ENCODE measurements at regions not wholly inside any gene's neighbourhood (a gene's known extent, or its start where the extent isn't known, plus 50 kb on each side); places are given as distances from the start of the nearest gene placed in this dataset.

GRCh38 chr22:49064836-49065235 lies 762.8 kb downstream of the BRD1 start:
- no peak for DNase-seq (ENCODE audit: low read depth)
- H3K4me3 ChIP-seq (ENCODE audit: control insufficient read depth, low read depth, low read length): no peak overlapping the region
- TF ChIP-seq, protein P1, sequence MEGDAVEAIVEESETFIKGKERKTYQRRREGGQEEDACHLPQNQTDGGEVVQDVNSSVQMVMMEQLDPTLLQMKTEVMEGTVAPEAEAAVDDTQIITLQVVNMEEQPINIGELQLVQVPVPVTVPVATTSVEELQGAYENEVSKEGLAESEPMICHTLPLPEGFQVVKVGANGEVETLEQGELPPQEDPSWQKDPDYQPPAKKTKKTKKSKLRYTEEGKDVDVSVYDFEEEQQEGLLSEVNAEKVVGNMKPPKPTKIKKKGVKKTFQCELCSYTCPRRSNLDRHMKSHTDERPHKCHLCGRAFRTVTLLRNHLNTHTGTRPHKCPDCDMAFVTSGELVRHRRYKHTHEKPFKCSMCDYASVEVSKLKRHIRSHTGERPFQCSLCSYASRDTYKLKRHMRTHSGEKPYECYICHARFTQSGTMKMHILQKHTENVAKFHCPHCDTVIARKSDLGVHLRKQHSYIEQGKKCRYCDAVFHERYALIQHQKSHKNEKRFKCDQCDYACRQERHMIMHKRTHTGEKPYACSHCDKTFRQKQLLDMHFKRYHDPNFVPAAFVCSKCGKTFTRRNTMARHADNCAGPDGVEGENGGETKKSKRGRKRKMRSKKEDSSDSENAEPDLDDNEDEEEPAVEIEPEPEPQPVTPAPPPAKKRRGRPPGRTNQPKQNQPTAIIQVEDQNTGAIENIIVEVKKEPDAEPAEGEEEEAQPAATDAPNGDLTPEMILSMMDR (IDR thresholded peaks at IDR 0.05; ENCODE audit: control insufficient read depth, insufficient read depth, low read depth, low read length, missing control alignments): no peak

DNA sequence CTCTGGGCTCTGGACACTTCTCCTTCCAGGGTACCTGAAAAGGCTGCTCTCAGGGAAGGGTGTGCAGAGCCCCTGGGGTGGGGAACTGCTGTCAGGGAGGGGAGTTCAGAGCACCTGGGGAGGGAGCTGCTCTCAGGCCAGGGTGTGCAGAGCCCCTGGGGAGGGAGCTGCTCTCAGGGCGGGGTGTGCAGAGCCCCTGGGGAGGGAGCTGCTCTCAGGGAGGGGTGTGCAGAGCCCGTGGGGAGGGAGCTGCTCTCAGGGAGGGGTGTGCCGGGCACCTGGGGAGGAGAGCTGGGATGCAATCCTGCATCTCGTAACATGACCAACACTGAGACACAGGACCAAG lies 764.2 kb downstream of the BRD1 start:
- no peak overlapping the region for H3K4me3 ChIP-seq (ENCODE audit: control insufficient read depth, low read depth, low read length)
- TF ChIP-seq, protein P1 (IDR thresholded peaks at IDR 0.05; ENCODE audit: control insufficient read depth, insufficient read depth, low read depth, low read length, missing control alignments): no peak
- DNase-seq (ENCODE audit: low read depth): no peak

DNA sequence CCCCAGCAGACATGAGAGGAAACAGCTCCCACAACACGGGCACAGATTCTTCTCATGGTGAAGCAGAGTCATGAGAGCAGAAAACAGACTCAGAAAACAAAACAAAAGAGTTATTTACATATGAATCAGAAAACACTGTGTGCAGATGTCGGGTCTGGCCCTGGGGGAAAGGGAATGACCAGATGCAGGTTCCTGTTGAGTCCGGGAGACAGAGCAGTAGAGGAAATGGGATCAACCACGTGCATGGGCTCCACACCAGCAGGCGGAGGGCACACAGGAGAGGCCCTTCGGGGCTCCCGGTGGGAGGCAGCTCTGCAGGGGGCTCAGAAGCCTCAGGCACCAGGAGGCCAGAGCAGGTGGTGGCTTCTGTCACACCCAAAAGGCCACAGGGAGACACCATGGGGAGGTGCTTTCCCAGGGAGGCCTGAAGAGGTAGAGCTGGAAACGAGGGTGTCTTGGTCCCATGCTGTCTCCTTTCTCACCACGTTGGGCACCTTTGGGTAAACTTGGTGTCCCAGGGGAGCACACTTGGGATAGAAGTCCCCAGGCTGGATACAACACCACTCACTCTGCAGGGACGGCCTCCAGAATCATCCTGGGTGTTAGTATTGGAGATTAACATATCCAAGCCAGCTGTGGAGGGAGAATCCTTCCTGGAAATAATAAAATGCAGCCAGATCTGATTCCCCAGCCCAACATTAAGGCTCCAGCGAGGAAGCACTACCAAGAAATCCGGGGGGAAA lies 764.7 kb downstream of the BRD1 start:
- H3K4me3 ChIP-seq (ENCODE audit: control insufficient read depth, low read depth, low read length): no peak overlapping the region
- no peak for DNase-seq (ENCODE audit: low read depth)
- TF ChIP-seq, protein P1 (IDR thresholded peaks at IDR 0.05; ENCODE audit: control insufficient read depth, insufficient read depth, low read depth, low read length, missing control alignments): no peak

DNA sequence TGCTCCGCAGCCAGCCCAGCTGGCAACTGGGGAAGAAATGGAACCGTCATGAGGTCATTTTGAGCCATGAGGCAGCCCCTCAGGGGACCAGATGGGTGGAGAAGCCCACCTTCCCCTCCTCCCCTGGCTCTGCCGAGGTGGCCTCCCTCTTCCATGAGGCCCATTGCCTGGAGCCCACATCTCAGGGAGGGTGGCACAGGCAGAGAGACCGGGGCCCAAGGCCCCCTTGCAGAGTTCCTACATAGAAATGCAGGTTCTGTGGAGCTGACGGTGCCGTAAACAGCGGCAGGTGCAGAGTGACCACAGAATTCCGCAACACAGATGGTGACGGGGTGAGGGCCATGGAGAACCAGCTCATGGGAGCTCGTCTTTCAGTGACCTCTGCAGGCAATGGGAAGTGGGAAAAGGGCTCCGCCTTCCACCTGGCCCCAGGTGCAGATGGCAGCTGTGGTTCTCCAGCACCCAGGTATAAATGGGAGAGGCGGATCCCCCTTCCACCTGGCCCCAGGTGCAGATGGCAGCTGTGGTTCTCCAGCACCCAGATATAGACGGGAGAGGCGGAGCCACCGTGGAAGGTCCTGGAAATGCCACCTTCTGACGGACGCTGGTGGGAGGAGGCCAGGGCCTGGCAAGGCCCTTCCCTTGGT lies 765.4 kb downstream of the BRD1 start:
- TF ChIP-seq, protein P1 (IDR thresholded peaks at IDR 0.05; ENCODE audit: control insufficient read depth, insufficient read depth, low read depth, low read length, missing control alignments): no peak
- no peak for DNase-seq (ENCODE audit: low read depth)
- H3K4me3 ChIP-seq (ENCODE audit: control insufficient read depth, low read depth, low read length): no peak overlapping the region

DNA sequence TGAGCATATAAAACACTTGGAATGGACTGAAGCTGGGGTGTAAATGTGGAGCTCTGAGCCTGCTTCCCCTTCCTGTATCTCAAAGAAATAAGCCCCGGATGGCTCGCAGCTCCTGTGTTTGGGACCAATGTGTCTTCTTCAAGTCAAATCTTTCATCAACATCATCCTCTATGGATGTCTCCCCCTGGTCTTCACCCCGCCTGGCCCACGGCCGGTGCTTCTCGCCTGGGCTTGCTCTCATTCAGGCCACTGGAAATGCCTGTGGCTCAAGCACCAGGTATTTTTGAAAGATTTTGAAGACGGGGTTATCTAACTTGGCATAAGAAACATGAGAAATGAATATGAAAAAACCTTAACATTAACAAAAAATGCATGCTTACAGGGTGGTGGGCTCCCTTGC lies 769.8 kb downstream of the BRD1 start:
- H3K4me3 ChIP-seq (ENCODE audit: control insufficient read depth, low read depth, low read length): no peak overlapping the region
- TF ChIP-seq, protein P1 (IDR thresholded peaks at IDR 0.05; ENCODE audit: control insufficient read depth, insufficient read depth, low read depth, low read length, missing control alignments): no peak
- DNase-seq (ENCODE audit: low read depth): no peak

GRCh38 chr22:49056301-49056700 lies 771.4 kb downstream of the BRD1 start:
- no peak overlapping the region for H3K4me3 ChIP-seq (ENCODE audit: control insufficient read depth, low read depth, low read length)
- TF ChIP-seq, protein P1 (IDR thresholded peaks at IDR 0.05; ENCODE audit: control insufficient read depth, insufficient read depth, low read depth, low read length, missing control alignments): no peak
- no peak for DNase-seq (ENCODE audit: low read depth)

All from AG09309 (cell line).